ENCODE measurements at regions not wholly inside any gene's neighbourhood (a gene's known extent, or its start where the extent isn't known, plus 50 kb on each side); places are given as distances from the start of the nearest gene placed in this dataset.

DNA sequence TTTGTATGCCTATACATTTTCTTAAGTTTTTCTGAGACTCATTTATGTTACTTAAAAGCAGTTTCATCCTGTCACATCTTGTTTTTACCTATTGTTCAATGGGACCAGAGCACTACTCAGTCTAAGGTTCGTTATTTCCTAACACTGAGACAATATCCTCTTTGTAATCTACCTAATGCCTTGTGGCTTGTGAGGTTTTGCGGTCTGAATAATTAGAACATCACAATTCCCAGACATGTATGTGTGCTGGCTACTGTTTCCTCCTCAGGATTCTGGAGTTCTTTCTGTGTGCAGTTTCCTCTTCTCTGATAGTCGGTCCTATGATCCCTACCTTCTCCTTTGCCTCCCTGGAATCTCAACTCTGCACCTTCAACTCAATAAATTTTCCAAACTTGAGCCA, 620.2 kb downstream of the ANKRD7 start:
- TF ChIP-seq, protein P1, sequence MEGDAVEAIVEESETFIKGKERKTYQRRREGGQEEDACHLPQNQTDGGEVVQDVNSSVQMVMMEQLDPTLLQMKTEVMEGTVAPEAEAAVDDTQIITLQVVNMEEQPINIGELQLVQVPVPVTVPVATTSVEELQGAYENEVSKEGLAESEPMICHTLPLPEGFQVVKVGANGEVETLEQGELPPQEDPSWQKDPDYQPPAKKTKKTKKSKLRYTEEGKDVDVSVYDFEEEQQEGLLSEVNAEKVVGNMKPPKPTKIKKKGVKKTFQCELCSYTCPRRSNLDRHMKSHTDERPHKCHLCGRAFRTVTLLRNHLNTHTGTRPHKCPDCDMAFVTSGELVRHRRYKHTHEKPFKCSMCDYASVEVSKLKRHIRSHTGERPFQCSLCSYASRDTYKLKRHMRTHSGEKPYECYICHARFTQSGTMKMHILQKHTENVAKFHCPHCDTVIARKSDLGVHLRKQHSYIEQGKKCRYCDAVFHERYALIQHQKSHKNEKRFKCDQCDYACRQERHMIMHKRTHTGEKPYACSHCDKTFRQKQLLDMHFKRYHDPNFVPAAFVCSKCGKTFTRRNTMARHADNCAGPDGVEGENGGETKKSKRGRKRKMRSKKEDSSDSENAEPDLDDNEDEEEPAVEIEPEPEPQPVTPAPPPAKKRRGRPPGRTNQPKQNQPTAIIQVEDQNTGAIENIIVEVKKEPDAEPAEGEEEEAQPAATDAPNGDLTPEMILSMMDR (IDR thresholded peaks at IDR 0.05; ENCODE audit: insufficient read depth, low read length, poor library complexity, severe bottlenecking): no peak
- no peak for TF ChIP-seq EZH2phosphoT487 (conservative IDR thresholded peaks at IDR 0.05; ENCODE audit: low read length)
